Retinal pigment epithelial cell (primary cell): ENCODE measurements at regions not wholly inside any gene's neighbourhood (a gene's known extent, or its start where the extent isn't known, plus 50 kb on each side); places are given as distances from the start of the nearest gene placed in this dataset.

Experiments used
- DNase-seq: peaks from one replicate; pipeline ENCODE4 v3.0.0-alpha.2; 2010; ENCODE audit warnings: low read depth
- H3K4me3 ChIP-seq: 2 replicates; pipeline ENCODE4 v1.5.1; 2011; ENCODE audit warnings: mild to moderate bottlenecking, low read length, control low read depth, moderate library complexity
- CTCF ChIP-seq: conservative IDR thresholded peaks from 2 replicates; pipeline ENCODE4 v1.5.1; 2011; ENCODE audit warnings: low read depth, low read length, control low read depth, inconsistent platforms

- no peak for TF ChIP-seq CTCF
- no peak for DNase-seq
- H3K4me3 ChIP-seq = no peak overlapping the region
These were observed 161.1 kb upstream of the EPHA7 start for GRCh38 chr6:93580446-93580845.

GRCh38 chr6:93575495-93576267 lies 156.3 kb upstream of the EPHA7 start:
- DNase-seq = no peak
- TF ChIP-seq CTCF = no peak
- no peak overlapping the region for H3K4me3 ChIP-seq

DNA sequence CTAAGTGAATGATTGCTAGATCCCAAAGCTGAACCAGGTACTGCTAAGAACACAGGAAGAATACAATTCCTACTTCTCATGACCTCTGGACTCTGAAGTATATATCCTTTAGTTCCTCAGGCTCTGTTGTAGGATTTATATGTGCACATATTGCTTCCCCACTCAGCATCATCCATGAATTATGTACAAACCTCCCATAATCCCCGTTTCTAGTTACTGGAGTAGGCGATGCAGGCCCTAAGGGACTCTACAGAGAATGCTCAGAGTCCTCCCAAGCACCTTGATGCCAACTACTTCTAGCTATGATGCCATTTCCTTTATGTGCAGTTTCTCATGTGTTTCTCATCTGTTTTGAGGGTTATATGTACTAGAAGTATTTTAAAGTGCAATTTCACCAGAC lies 154.9 kb upstream of the EPHA7 start:
- no peak overlapping the region for H3K4me3 ChIP-seq
- TF ChIP-seq CTCF = no peak
- DNase-seq = no peak

GRCh38 chr6:93571346-93571745 lies 152.0 kb upstream of the EPHA7 start:
- no peak overlapping the region for H3K4me3 ChIP-seq
- no peak for DNase-seq
- no peak for TF ChIP-seq CTCF

GRCh38 chr6:93568169-93568568 lies 148.8 kb upstream of the EPHA7 start:
- no peak overlapping the region for H3K4me3 ChIP-seq
- no peak for DNase-seq
- no peak for TF ChIP-seq CTCF

GRCh38 chr6:93567164-93567563 lies 147.8 kb upstream of the EPHA7 start:
- no peak for TF ChIP-seq CTCF
- no peak for DNase-seq
- no peak overlapping the region for H3K4me3 ChIP-seq

DNA sequence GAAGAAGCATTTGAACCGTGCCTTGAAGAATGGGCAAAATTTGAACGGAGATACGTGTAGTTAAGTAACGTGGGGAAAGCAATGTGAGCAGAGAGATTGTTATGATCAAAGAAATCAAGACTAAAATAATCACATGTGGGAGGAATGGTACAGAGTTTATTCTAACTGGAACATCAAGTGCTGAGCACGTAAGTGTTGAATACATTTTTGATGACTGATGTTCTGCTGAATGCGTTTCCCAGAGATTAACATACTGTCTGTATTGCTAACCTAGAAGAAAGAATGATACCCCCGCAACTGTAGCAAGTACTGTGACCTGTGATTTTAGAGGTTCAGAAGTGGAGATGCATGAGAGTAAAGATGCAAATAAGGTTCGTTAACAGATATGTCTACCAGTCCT lies 146.9 kb upstream of the EPHA7 start:
- no peak for TF ChIP-seq CTCF
- H3K4me3 ChIP-seq = no peak overlapping the region
- DNase-seq = no peak
